Duodenal mucosa (tissue), 2 donors: ENCODE measurements at regions not wholly inside any gene's neighbourhood (a gene's known extent, or its start where the extent isn't known, plus 50 kb on each side); places are given as distances from the start of the nearest gene placed in this dataset.

ENCODE experiments used
- H3K27ac ChIP-seq: one replicate; pipeline ENCODE4 v1.7.0; 2013; ENCODE audit warnings: low read depth, low read length
- H3K27me3 ChIP-seq, 2 donors: one replicate each; pipeline ENCODE4 v1.7.0; 2013; ENCODE audit warnings: low read length in 2 of 2, control low read depth in 1 of 2; ENCODE audit not compliant: insufficient read depth in 2 of 2, control insufficient read depth in 1 of 2
- H3K36me3 ChIP-seq, 2 donors: one replicate each; pipeline ENCODE4 v1.7.0; 2013; ENCODE audit warnings: low read length in 2 of 2, control low read depth in 1 of 2; ENCODE audit not compliant: insufficient read depth in 2 of 2, control insufficient read depth in 1 of 2
- H3K4me1 ChIP-seq, 2 donors: one replicate each; pipeline ENCODE4 v1.7.0; 2013; ENCODE audit warnings: low read length in 2 of 2, control low read depth in 1 of 2; ENCODE audit not compliant: insufficient read depth in 2 of 2, control insufficient read depth in 1 of 2
- H3K4me3 ChIP-seq, 2 donors: one replicate each; pipeline ENCODE4 v1.7.0; 2013; ENCODE audit warnings: low read length in 2 of 2, low read depth in 1 of 2
- H3K9ac ChIP-seq, 2 donors: one replicate each; pipeline ENCODE4 v1.7.0; 2013; ENCODE audit warnings: low read length in 2 of 2, low read depth in 1 of 2
- H3K9me3 ChIP-seq, 2 donors: one replicate each; pipeline ENCODE4 v1.7.0; 2013; ENCODE audit warnings: low read length in 2 of 2, control low read depth in 1 of 2; ENCODE audit not compliant: control insufficient read depth in 1 of 2

DNA sequence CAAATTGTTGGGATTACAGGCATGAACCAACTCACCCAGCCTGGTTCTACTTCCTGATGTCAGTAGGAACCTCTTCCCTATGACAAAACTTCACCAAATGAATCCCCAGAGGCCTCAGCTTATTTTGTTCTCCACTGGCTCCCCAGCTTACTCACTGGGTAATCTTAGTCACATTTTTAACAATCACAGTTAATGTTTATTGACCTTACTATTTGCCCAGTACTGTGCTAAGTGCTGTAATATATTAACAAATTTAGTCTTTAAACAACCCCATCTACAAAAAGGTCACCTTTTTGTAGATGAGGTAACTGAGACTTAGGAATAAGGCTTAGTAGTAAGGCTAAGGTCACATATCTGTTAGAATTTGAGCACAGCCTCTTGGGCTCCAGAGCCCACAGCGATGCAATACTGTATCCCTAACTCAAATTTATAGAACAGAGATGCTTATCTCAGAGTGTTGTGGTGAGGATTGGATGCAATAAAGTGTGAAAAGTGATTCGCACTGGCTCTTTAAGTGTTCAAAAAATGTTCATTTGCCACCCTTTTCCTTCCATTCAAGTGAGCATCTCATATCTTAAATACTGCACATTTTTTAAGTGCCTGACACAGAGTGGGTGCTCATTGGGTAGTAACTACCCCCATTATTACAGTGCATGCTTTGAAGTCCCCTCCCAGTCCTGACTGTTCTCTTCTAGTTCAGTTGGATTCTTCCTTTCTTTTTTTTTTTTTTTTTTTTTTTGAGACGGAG lies 146.4 kb upstream of the ARHGAP5 start:
- H3K9me3 ChIP-seq = no peaks in the 10 kb centered on the region
- H3K27ac ChIP-seq = no peak overlapping the region
- no peak overlapping the region for H3K4me3 ChIP-seq
- no peaks in the 10 kb centered on the region for H3K36me3 ChIP-seq
- peaks cover 11 to 17% of the 10 kb centered on the region in 2 donors for H3K4me1 ChIP-seq
- no peak overlapping the region for H3K9ac ChIP-seq
- no peaks in the 10 kb centered on the region for H3K27me3 ChIP-seq

DNA sequence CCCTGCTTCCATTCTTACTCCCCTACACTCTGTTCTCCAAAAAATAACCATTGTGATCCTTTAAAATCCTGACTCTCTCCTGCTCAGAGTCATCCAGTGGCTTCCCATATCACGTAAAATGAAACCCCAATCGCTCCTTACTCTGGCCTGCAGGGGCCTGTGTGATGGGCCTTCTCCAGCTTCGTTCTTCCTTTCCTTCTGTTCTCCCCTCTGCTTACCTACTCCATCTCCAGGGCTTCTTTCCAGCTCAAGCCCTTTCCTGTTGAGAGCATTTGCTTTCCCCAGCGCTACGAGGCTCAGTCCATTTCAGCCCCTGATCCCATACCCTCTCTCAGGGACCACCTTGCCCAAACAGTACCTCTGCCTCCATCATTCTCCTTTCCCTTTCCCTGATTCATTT lies 144.4 kb upstream of the ARHGAP5 start:
- no peaks in the 10 kb centered on the region for H3K27me3 ChIP-seq
- no peak overlapping the region for H3K9ac ChIP-seq
- peaks cover 18 to 28% of the 10 kb centered on the region in 2 donors for H3K4me1 ChIP-seq

DNA sequence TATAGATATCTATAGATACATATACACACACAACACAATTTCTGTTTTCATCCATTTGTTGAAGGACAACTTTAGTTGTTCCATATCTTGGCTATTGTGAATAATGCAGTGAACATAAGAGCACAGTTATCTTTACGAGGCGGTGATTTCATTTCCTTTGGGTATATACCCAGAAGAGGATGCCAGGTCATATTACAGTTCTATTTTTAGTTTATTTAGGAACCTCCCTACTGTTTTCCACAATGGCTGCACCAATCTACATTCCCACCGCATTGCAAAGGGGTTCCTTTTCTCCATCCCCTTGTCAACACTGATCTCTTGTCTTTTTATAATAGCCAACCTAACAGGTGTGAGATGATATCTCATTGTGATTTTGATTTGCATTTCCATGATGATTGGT lies 143.4 kb upstream of the ARHGAP5 start:
- H3K27me3 ChIP-seq = no peaks in the 10 kb centered on the region
- no peak overlapping the region for H3K4me3 ChIP-seq
- peaks cover 20 to 33% of the 10 kb centered on the region in 2 donors for H3K4me1 ChIP-seq
- no peak overlapping the region for H3K9ac ChIP-seq
- no peaks in the 10 kb centered on the region for H3K36me3 ChIP-seq
- H3K9me3 ChIP-seq = no peaks in the 10 kb centered on the region
- no peak overlapping the region for H3K27ac ChIP-seq

More for the DNA sequence above, 144.4 kb upstream of the ARHGAP5 start:
- no peaks in the 10 kb centered on the region for H3K9me3 ChIP-seq
- no peaks in the 10 kb centered on the region for H3K36me3 ChIP-seq
- no peak overlapping the region for H3K4me3 ChIP-seq
- H3K27ac ChIP-seq = no peak overlapping the region

DNA sequence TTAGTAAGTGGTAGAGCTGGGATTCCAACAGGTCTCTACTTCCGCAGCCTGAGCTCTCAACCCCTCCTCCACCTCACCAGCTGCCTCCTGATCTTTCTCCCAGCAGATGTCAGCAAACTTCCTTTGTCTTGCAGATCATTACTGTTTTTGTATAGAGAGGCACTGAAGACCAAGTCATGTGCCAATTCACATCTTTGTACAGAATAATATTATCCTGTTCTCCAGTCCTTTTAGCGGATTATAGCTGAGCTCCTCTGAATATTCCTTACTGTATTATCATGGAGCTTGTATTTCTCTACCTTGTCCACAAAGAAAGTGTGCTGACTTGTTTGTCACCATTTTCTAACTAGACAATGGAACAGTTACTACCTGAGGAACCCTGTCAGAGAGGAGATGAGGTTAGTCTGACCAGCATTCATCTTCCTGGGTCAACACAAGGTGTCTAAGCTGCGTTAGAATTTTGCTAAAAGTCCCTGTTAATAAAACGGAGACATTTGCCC lies 142.3 kb upstream of the ARHGAP5 start:
- Histone ChIP-seq H3K27me3 (no peaks in the 10 kb centered on the region), H3K27ac (no peak overlapping the region), H3K9me3 (no peaks in the 10 kb centered on the region), H3K36me3 (no peaks in the 10 kb centered on the region), H3K4me3 (no peak overlapping the region), H3K9ac (no peak overlapping the region), H3K4me1 (peaks cover 20 to 38% of the 10 kb centered on the region in 2 donors)

DNA sequence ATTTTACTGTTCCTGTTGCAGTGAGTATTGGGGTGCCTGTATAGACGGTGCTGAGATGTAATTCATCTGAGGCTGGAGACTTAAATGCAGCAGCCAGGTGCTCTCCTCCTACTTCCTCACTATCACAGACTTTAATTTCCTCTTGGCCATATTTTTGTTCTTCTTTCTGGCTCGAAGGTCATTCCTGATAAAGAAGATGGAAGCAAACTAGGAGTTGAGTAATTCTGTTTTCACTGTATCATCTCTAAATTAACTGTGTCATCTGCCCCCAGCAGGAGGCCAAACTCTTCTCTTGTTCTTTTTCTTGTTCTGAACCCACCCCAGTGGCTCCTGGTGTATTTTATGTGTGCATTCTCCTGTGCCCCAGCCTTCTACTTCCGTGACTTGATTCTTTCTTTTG lies 141.7 kb upstream of the ARHGAP5 start:
- Histone ChIP-seq H3K4me1 (peaks cover 20 to 44% of the 10 kb centered on the region in 2 donors), H3K27me3 (no peaks in the 10 kb centered on the region), H3K9me3 (no peaks in the 10 kb centered on the region), H3K9ac (no peak overlapping the region), H3K36me3 (no peaks in the 10 kb centered on the region), H3K27ac (peak overlapping the region; percentile 14), H3K4me3 (no peak overlapping the region)

DNA sequence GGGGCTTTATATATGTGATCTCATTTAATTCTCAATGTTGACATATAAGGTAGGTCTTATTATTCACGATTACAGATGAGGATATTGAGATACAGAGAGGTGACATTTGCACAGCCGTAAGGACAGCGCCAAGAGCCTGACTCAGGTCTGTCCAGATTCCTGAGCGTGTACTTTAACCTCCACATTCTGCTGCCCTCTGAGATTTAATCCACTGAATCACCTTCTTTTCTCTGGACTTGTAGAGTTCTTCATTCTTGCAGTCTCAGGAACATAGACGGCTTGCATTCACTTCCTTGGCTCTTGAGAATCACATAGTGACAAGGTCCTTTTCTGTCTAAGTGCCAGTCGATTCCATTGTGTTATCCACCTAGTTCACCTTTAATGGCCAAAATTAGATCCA lies 141.0 kb upstream of the ARHGAP5 start:
- H3K4me1 ChIP-seq = peaks cover 20 to 51% of the 10 kb centered on the region in 2 donors
- no peak overlapping the region for H3K9ac ChIP-seq
- peak overlapping the region in 1 of 2 donors; percentile 19 for H3K4me3 ChIP-seq
- no peak overlapping the region for H3K27ac ChIP-seq
- H3K27me3 ChIP-seq = no peaks in the 10 kb centered on the region
- no peaks in the 10 kb centered on the region for H3K36me3 ChIP-seq
- no peaks in the 10 kb centered on the region for H3K9me3 ChIP-seq

DNA sequence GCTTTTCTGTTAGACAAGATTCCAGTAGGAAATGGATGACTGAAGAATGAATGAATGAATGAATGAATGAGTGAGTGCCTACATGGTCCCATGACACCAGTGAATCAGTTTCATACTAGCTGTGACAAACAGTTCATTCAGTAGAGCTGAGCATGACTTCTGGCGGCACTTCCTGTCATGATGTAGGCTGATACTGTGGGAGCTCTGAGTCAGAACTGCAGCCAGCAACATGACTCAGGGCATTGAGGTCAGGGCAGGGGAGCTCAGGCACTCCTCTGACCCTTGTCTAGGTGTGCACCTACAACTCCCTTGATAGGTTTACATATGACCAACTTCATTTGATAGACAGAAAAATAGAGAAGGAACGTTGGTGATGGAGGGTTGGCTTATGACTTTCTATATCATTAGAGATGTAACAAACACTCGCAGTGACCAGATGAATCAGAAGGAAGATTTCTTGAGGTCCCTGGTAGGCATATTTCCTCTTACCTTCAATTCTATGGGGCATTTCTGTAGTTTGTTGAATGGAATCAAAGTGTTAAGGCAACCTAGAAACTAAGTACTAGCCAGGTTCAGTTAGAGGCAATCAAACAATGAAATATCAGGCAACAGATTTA lies 139.3 kb upstream of the ARHGAP5 start:
- H3K9ac ChIP-seq = no peak overlapping the region
- peak overlapping the region in 1 of 2 donors; percentile 7 for H3K4me3 ChIP-seq
- H3K36me3 ChIP-seq = no peaks in the 10 kb centered on the region
- peaks cover 28 to 66% of the 10 kb centered on the region in 2 donors for H3K4me1 ChIP-seq
- peak overlapping the region; percentile 67 for H3K27ac ChIP-seq
- no peaks in the 10 kb centered on the region for H3K27me3 ChIP-seq
- no peaks in the 10 kb centered on the region for H3K9me3 ChIP-seq

DNA sequence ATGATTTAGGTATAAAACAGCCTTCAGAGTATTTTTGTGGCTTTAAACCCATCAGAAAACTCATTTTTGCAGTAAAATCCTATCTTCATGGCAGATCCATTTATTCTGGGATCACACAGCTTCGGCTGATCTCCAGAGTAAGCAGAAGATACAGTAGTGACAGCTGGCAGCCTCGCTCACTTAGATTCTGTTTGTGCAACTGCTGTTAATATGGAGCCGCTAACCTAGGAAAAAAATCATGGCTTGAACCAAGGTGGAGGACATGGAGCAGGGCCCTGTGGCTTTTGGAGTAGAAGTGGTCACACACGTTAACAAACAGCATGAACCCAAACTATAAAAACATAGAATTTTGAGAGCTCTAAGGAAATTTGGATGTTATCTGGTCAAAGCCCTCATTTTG lies 137.2 kb upstream of the ARHGAP5 start:
- no peaks in the 10 kb centered on the region for H3K9me3 ChIP-seq
- H3K4me3 ChIP-seq = no peak overlapping the region
- peaks cover 40 to 76% of the 10 kb centered on the region in 2 donors for H3K4me1 ChIP-seq
- no peak overlapping the region for H3K27ac ChIP-seq
- no peaks in the 10 kb centered on the region for H3K36me3 ChIP-seq
- no peaks in the 10 kb centered on the region for H3K27me3 ChIP-seq
- H3K9ac ChIP-seq = no peak overlapping the region

DNA sequence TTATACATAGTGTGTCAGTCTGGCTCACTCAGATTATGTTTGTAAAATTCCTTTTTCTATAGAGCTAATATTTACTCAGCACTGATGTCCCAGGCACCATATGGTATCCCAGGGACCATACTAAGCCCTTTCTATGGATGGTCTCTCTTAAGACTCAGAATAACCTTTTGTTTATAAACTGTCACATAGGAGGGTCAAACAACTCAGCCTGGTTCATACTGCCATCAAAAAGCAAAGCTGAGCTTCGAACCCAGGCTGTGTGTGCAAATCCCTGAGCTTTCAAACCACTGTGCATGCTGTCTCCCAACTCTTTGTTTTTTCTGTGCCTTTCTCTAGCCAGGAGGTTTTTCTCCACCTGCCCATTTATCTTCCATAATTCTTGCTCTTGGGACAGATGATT lies 135.6 kb upstream of the ARHGAP5 start:
- peaks cover 41 to 73% of the 10 kb centered on the region in 2 donors for H3K4me1 ChIP-seq
- H3K9me3 ChIP-seq = no peaks in the 10 kb centered on the region
- no peaks in the 10 kb centered on the region for H3K27me3 ChIP-seq
- H3K4me3 ChIP-seq = no peak overlapping the region
- no peak overlapping the region for H3K9ac ChIP-seq
- H3K36me3 ChIP-seq = no peaks in the 10 kb centered on the region
- no peak overlapping the region for H3K27ac ChIP-seq

DNA sequence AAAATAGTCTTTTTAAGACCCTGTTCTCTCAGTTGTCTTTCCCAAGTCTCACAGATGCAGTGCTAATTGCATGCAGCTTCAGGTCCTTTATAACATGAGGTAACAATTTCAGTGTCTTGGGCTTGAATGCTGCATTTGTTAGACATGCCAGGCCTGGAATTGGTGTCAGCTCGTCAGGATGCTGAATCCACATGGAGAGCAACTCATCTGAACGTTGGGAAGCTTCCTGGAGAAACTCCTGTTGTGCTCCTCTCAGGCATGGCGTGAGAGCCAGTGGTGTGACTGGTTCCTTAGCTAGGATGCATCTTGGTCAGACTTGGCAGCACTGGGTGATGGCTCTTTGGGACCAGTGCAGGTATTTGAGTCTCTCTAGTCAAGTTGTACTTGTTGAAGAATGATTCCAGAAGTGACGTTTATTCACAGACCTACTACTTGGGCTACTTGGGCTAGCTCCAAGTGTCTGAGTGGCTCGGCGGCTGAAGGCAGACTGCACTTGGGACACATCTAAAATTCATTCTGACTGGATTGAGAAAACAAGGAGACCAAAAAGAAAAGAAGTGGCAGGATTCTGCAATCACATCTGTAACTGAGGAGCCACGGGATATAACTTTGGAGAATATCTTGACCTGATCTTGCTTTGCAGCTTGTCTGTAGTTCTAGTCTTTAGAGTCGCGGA lies 134.8 kb upstream of the ARHGAP5 start:
- no peak overlapping the region for H3K27ac ChIP-seq
- H3K4me3 ChIP-seq = no peak overlapping the region
- H3K9me3 ChIP-seq = no peaks in the 10 kb centered on the region
- no peaks in the 10 kb centered on the region for H3K36me3 ChIP-seq
- H3K4me1 ChIP-seq = peaks cover 39 to 71% of the 10 kb centered on the region in 2 donors
- H3K9ac ChIP-seq = no peak overlapping the region
- no peaks in the 10 kb centered on the region for H3K27me3 ChIP-seq
